ENCODE measurements at regions not wholly inside any gene's neighbourhood (a gene's known extent, or its start where the extent isn't known, plus 50 kb on each side); places are given as distances from the start of the nearest gene placed in this dataset.
"Not testable (repeated sequence)": the region's sequence is repeated elsewhere in the genome, so short reads cannot be mapped to it uniquely, and the experiment has no call there.

GRCh38 chr13:88436974-88437373 is 765.8 kb downstream of the SLITRK5 start:
- no peak for DNase-seq

GRCh38 chr13:88450515-88450914 is 779.3 kb downstream of the SLITRK5 start:
- DNase-seq: no peak

DNA sequence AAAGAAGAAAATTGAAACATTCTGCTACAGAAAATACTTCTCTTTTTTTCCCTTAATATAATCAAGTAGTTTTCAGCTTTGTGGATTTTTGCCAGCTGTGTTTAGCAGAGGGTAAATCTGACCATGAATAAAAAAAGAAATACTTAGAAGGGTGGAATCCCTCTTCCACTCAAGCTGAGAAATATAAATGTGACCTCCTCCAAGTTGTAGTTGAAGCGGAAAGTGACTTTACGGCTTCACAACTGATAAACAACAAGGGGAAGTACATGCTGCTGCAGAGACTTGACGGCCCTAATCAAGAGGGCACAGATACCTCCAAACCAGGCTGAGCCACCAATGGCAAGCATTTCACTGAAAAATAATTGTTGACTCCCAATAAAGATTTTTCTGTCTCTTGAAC is 785.0 kb downstream of the SLITRK5 start:
- no peak for DNase-seq

- DNase-seq: no peak
Observed at GRCh38 chr13:88459331-88459730, 788.2 kb downstream of the SLITRK5 start.

DNA sequence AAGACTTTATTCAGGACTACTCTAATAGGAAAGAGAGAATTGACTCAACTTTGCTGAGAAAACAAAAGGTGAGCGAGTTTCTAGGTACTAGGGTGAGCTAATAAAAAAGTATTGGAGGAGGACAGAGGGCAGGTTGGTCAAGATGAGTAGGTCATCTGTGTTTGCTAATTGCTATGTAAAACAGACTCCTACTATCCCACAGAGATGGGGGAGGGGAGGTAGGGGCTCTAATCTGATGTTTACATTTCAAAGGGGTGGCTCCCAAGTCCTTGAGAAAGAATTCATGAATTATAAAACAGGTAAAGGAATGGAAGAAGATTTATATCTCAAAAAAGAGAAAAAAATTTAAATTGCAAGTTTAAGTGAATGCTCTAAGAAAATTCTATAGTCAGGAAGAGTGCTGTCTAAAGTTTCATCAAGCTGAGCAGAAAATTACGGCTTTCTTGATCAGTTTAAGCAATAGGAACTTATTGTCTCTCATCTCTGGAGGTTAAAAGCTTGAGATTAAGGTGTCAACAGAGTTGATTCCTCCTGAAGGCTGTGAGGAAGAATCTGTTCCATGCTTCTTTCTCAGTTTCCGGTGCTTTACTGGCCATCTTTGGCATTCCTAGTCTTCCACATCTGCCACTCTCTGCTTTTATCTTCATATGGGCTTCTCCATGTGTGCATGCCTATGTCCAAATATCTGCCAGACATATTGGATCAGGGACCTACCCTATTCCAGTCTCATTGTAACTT is 790.3 kb downstream of the SLITRK5 start:
- no peak for DNase-seq

GRCh38 chr13:88464851-88465250 is 793.7 kb downstream of the SLITRK5 start:
- no peak for DNase-seq

DNA sequence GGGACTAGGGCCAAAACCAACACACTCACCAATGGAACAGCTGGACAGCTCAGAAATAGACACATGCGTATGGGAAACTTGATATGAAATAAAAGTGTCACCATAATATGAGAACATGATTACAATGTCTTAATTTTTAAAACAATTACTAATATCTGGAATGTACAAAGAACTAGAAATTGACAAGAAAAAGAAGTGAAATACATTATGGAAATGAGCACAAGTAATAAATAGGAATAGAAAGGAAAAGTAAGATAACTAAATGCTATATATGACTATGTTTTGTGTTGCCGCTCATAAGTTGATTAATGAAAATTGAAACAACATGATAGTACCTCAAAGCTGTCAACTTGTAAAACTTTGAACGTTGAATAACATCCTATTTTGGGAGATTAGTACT is 801.1 kb downstream of the SLITRK5 start:
- DNase-seq: no peak

DNA sequence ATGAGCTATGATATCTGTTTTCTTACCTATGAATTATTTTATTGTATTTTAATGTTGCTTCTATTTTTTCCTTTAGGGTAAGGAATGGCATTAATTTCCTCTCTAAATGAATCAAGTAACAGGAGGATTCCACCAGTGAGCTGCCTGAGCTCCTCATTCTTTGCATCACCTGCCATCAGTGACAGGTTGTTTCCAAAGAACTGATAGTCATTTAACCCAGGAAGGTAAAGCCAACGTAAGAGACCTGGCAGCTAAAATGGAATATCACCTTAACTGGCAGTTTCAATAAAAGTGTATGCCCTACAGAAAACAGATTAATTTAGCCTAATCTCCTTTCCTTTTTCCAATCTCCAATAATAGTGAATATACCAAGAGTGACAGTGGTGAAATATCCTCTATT is 812.0 kb downstream of the SLITRK5 start:
- DNase-seq: no peak

- no peak for DNase-seq
Observed at GRCh38 chr13:88507909-88508308, 836.7 kb downstream of the SLITRK5 start.

GRCh38 chr13:88512993-88513392 is 841.8 kb downstream of the SLITRK5 start:
- DNase-seq: not testable (repeated sequence)

DNA sequence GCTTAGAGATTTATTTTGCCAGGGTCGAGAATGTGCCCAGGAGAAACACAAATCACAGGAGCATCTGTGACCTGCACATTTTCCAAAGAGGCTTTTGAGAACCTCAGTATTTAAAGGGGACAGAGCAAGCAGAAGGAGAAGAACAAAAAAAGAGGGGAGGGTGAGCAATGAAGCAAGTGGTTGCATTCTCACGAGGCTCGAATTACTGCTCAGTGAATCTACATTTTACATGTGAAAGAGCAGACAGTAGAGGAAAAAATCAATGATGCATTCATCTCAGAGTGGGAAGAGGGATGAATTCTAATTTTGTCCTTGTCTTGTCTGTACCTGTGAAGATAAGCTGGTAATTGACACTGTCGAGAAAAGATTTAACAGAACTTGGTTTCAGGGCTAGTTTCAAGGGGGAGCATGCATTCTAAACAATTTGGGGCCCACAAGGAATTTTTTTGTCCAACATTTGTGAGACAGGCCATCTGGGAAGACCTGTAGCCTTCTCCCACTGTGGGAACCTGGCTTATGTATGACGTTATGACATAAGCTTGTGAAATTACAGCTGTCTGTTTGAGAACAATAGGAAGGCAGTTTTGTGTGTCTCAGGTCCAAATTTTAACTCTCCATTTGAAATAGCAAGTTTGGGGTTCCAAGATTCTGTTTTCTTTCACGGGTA is 855.1 kb downstream of the SLITRK5 start:
- peak; percentile 5 for DNase-seq

DNA sequence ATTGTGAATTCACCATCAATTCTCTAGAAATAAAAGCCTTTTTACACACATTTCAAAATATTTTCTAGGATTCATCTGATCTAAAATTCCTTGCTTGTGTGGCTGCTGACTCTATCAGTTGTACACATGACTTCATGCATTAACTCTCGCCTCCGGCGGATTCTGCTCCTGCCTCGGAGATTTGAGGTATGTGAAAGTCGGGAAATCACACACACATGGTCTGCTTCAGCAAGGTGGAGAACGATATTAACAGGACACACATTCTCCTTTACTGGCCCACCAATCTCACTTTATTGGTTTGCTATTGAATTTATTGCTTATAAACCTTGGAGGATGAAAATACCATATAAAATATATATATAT is 855.7 kb downstream of the SLITRK5 start:
- no peak for DNase-seq

GRCh38 chr13:88541994-88542393 is 870.8 kb downstream of the SLITRK5 start:
- no peak for DNase-seq

DNA sequence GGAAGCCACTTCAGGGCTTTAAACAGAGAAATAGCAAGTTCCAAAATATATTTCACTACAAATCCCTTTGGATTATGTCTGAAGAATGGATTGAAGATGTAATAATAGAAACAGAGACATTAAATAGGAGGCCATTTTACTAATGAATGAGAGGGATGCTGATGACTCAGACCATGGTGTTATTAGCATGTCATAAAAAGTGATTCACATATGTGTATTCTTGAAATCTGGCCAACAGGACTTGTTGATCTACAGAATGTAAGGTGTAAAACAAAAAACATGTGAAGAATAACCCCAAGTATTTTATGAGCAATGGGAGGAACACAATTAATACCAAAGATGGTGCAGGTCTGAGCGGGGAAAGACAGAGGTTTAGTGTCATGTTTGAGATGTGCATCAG is 873.7 kb downstream of the SLITRK5 start:
- peak; percentile 0 for DNase-seq

DNA sequence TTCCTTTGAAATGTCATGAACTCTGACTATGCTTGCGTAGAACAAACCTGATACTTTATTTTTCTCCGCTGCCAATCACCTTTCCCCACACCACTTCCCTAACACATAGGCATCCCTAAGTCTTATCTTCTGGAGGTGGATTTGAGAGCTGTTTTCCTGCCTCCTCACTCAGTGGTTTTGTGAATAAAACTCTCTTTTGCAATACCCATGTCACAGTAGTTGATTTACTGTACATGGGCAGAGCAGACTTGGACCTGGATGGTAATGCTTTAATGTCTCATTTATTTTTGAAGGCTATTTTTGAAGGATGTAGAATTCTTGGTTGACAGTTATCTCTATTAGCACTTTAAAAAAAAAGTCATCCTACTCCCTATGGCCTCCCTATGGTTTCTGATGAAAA is 881.8 kb downstream of the SLITRK5 start:
- DNase-seq: no peak

DNA sequence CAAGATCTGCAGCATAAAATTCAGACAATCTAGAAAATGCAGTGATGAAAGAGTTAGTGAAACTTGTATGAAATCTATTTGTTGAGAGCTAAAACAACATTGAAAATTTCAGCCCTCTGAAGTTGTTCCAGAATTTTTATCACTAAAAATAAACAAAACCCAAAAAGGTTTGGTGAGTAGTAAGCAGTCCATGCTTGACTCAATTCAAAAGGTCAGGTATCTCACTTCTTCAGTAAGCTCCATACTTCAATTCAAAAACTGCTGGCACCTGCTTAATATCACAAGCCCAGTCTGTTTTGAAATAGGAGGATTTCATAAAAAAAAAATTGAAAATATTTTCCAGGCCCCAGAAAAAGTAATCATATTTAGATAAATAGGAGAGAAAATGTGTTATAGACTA is 894.4 kb downstream of the SLITRK5 start:
- no peak for DNase-seq

GRCh38 chr13:88585861-88586260 is 914.7 kb downstream of the SLITRK5 start:
- DNase-seq: no peak

DNA sequence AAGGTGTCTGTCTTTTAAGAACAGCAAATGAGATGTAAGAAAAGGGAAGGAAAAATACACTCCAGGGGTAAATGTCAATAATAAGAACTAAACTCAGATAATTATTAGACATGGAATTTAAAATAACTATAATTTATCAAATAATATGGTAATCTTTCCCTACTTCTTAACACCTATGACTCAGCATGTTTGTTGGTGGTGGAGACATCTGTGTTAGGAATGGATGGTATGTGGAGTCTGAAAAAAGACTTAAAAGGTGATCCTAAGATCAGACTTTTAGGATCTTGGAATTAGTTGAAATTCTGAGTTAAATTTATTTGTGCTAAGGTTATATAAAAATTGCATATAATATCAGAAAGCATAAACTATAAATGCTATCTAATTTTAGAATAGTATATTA is 915.1 kb downstream of the SLITRK5 start:
- DNase-seq: peak; percentile 0

GRCh38 chr13:88590574-88590973 is 919.4 kb downstream of the SLITRK5 start:
- DNase-seq: no peak

DNA sequence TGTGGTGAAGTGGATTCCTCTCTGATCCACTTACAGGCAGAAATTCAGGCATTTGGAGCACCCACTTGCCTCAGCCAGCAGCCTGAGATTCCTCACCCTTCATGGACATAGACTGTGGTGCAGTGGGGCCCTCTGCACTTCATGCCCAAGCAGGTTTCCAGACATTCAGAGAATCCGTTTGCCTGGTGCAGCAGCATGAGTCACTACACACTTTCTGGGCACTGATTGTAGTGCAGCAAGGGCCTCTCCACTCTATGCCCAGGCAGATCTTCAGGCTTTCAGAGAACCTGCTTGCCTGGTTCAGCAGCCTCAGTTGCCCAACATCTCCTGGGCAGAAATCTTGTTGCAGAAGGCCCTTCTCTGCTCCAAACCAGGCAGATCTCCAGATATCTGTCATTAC is 920.9 kb downstream of the SLITRK5 start:
- peak; percentile 2 for DNase-seq

DNA sequence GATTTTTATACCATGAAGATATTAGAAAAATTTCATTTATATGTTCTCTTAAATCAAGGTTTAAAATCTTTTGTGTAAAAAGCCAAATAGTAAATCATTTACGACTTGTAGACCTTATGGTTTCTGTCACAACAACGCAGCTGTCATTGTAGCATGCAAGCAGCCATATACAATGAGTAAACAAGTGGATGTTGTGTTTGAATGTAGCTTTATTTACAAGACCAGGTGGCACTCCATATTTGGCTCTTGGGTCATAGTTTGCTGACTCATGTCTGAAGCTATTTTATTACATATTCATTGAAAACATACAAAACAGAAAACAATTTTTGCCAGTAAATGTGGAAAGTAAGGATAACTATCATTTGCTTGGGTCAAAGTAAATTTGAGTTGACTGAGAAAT is 930.8 kb downstream of the SLITRK5 start:
- peak; percentile 81 for DNase-seq

DNA sequence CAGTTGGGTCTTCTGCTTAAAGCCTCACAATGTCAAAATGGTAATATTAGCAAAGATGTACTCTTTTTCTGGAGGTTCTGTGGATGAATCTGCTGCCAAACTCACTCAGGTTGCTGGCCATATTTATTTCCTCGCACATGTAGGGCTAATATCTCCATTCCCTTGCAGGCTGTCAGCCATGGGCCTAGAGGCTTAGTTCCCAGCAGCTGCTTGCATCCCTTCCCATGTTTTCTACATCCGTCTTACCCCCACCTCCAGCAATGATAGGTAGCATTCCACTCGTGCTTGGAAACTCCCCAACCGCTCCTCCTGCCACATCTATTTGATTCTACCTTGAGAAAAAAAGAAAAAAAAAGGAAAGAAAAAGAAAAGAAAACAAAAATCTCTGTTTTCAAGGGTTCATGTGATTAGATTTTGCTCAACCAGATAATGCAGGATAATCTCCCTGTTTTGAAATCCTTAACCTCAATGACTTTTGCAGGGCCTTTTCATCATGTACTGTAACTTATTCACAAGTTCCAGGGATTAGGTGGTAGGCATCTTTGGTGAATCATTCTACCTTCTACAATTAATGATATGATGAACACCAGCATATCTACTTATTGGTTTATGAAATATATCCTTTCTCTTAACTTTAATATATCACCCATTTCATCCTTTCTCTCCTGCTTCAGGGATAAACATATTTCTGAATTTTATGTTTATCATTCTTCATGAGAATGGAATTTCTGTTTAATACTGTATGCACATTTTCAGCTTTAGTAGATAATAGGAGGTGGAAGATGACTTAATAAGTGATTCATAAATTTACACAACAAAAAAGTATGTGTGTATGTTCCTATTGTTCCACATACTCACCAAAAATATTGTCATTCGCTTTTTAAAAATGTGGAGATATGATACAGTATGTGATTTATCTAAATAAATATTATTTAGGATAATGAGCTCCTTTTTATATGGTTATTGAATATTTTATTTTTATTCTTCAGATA is 931.9 kb downstream of the SLITRK5 start:
- DNase-seq: peak; percentile 20

DNA sequence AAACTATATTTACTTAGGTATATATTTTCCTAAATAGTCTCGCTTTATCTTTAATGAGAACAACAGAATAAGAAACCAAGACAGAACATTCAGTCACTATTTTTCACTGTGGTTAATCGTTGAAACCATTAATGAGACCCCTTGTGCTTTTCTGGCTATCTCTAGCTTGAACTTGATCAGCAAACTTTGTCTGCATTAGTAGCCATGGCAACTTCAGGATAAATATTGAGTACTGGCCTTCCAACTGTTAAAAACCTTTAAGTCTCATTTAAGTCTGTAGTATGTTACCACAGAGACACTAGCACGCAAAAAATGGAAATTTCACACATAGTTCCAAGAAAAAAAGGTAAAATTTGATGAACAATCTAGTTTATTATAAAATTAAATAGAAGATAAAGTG is 946.0 kb downstream of the SLITRK5 start:
- DNase-seq: peak; percentile 1

Data from DMS53 (cell line).